ENCODE measurements at regions not wholly inside any gene's neighbourhood (a gene's known extent, or its start where the extent isn't known, plus 50 kb on each side); places are given as distances from the start of the nearest gene placed in this dataset.

DNA sequence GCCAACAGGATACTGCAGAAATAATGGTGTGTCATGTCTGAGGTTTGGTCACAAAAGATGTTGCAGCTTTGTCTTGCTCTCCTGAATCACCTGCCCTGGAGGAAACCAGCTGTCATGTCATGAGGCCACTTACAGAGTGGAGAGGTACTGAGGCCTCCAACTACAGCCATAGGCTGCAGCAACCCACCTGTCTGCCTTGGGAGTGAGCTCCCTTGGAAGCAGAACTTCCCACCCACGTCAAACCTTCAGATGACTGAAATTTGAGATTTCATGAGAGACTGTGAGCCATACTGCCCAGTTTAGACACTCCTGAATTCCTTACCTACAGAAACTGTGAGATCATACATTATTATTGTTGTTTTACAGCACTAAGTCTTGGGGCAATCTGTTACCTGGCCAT is 475.9 kb downstream of the HS3ST3B1 start:
- DNase-seq (ENCODE audit: low read depth in 3 of 3, low spot score in 1 of 3): no peak

- no peak for DNase-seq (ENCODE audit: low read depth in 3 of 3, low spot score in 1 of 3)
These were observed 475.0 kb downstream of the HS3ST3B1 start for GRCh38 chr17:14775731-14776492.

DNA sequence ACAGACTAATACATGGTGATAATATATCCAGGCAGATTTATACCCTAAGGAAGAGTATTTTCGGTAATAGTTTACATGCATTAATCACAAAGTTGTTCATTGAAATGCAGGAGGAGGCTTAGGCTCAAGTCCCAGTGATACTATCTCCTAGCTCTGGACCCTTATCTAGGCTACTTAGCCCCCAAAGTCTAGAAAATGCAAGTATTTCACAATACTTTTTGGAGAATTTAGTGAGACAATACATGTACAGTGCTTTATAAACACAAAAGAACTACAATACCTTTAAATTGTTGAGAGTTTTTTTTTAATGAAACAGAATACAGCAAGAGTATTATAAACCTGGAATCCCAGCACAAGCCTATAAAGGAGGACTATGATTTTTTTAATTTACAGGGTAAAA is 473.9 kb downstream of the HS3ST3B1 start:
- no peak for DNase-seq (ENCODE audit: low read depth in 3 of 3, low spot score in 1 of 3)

DNA sequence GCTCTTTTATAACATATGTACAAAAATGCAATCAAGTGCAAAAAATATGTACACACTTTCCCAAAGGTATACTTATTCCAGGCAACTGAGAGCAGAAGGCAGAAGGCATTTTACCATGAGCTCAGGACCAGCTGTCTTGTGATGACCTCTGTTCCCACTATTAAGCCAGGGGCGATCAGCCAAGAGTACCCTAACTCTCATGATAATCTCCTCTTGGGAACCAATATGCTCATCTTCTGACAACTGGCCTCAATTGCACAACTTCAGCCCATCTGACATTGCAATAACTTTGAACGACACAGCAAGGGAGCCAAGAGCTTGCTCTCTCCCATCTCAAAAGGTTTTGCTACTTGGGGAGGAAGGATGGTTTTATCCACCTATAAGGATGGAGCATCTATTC is 471.9 kb downstream of the HS3ST3B1 start:
- DNase-seq (ENCODE audit: low read depth in 3 of 3, low spot score in 1 of 3): no peak

DNA sequence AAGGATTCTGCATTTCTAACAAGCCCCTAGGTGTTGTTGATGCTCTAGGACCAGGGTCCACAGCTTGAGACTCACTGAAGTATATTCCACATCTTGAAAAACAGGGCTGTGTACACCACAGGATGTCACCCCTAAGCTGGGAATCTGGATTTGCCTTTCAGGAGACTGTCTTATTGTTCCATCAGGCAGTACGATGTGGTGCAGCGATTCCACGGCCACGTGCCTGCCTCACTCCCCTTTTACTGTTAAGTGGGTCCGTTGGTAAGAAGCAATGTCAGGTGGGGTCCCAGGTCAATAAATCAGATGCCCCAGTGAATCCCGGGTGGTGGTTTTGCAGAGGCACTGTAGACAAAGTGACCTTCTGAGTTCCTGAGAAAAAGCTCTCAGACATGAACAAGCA is 470.7 kb downstream of the HS3ST3B1 start:
- DNase-seq (ENCODE audit: low read depth in 3 of 3, low spot score in 1 of 3): no peak

DNA sequence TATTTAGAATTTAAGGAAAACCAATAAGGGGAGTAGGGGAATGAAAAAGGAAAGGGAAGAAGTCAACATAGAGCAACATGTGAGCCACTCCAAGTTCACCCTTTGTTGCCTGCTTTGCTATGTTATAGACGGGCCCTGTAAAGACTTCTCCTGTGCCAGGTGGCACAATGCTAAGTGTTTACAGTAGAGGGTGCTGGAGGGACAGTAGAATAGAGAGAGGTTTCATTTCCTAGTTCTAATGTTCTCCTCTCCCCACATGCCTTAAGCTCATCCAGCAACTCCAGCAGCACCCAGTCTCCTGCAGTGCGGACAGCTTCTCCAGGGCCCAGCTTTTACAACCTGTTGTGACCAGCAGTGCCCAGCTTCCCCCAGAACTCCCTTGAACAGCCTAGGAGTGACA is 468.0 kb downstream of the HS3ST3B1 start:
- DNase-seq (ENCODE audit: low read depth in 3 of 3, low spot score in 1 of 3): no peak

- DNase-seq (ENCODE audit: low read depth in 3 of 3, low spot score in 1 of 3): no peak
These were observed 462.0 kb downstream of the HS3ST3B1 start for GRCh38 chr17:14762736-14763479.

DNA sequence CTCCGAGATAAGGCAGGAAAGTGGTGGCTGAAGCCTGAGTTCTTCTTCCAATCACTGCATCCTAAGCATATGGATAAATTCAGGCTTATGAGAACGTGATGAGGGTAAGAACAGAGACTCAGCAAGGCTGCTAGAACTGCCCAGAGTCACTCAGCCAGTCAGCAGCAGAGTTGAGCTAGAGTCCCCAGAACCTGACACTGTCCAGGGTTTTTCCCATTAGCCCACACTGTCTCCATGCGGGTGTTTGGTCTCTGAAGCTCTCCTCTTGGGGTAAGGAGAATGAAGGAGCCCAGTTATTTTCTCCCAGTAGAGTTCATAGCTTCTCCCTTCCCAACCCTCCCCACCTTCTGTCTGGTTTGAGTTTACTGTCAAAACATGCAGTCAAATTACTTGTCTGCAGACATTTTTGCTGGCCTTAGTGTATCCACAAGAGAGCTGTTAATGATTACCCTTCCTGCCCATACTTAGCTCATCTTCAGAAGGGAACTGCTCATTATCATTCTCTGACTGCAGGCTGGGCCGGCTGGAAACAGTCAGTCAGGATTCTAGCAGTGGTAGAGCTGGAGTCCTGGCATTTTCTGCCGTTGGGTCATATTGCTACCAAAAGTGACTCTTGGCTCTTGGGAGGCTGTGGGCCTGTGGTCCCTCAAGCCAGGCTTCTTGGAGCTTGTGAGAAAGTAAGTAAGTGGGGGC is 460.0 kb downstream of the HS3ST3B1 start:
- no peak for DNase-seq (ENCODE audit: low read depth in 3 of 3, low spot score in 1 of 3)

GRCh38 chr17:14760212-14760611 is 459.3 kb downstream of the HS3ST3B1 start:
- no peak for DNase-seq (ENCODE audit: low read depth in 3 of 3, low spot score in 1 of 3)

DNA sequence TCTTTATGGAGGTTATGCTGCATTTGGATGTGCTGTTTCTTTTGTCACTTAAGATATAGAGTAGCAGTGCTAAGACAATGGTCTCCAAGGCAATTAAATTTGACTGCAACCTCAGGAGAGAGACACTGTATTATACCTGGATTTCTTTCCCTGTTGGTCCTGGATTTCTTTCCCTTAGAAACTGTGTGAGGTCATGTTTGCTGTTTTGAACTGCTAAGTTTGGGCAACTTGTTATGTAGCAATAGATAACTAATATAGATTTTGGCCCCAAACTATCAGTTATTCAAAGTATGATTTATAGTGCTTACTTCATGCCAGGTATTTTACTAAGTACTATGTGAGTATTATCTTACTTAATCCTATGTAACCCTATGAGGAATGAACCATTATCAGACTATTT is 458.4 kb downstream of the HS3ST3B1 start:
- no peak for DNase-seq (ENCODE audit: low read depth in 3 of 3, low spot score in 1 of 3)

DNA sequence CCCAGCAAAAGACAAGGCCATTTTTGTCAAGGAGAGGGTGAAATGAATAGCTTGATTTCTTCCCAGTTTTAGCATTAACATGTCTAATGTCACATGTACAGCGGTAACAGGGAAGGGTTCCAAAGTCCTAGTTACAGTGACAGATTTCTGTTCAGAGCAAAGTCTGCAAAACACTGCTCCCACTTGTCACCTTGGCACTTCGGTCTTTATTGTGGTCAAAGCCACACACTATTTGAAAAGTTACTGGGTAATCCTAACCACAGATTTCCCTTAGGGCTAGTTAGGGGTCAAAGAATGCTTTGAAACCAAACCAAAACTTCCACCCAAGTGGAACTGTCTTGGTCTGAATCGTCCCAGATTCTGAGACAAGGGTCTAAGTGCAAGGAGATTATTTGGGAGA is 455.6 kb downstream of the HS3ST3B1 start:
- no peak for DNase-seq (ENCODE audit: low read depth in 3 of 3, low spot score in 1 of 3)

- no peak for DNase-seq (ENCODE audit: low read depth in 3 of 3, low spot score in 1 of 3)
These were observed 454.1 kb downstream of the HS3ST3B1 start for GRCh38 chr17:14755002-14755401.

DNA sequence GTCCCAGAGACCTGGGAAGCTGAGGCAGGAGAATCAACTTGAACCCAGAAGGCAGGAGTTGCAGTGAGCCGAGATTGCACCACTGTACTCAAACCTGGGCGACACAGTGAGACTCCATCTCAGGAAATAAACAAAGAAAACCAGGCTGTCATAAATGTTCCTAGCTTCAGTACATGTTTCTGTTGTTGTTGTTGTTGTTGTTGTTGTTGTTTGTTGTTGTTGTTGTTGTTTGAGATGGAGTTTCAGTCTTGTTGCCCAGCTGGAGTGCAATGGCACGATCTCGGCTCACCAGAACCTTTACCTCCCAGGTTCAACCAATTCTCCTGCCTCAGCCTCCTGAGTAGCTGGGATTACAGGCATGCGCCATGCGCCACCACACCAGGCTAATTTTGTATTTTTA is 452.5 kb downstream of the HS3ST3B1 start:
- no peak for DNase-seq (ENCODE audit: low read depth in 3 of 3, low spot score in 1 of 3)

- no peak for DNase-seq (ENCODE audit: low read depth in 3 of 3, low spot score in 1 of 3)
These were observed 451.1 kb downstream of the HS3ST3B1 start for GRCh38 chr17:14752011-14752410.

DNA sequence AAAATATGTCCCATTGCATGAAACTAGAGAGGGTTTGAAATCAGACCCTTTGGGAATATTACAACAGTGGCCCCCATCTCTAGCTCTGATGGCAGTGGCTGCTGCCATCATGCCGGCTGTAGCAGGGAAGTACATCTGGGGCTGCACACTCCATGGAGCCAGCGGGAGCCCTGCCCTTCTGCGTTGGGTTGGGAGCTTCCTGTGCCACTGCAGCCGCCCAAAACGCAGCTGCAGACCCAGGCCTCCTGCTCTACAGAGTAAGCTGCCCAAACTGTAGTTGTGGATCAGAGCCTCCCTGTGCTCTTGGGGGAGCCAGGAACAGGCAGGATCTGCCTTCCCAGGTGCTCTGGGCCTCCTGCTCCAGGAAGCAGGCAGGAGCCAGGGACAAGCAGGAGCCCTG is 450.0 kb downstream of the HS3ST3B1 start:
- DNase-seq (ENCODE audit: low read depth in 3 of 3, low spot score in 1 of 3): no peak

DNA sequence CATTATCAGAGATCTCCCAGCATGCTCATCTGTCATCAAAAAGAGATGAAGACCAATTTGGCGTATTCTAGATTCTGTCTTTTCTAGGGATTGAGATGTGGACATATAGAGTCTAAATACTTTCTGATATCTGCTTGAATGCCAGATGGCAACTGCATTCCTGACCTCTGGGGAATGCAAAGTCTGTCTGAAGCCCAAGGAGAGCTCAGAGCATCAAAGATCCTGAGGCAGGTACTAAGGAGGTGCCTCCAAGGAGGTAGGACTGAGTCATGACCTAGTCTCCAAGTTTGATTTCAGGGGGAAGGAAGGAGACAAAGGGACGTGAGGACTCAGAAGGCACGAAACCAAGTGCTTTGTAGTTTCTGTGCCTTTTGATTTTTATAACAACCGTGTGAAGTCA is 448.4 kb downstream of the HS3ST3B1 start:
- no peak for DNase-seq (ENCODE audit: low read depth in 3 of 3, low spot score in 1 of 3)

DNA sequence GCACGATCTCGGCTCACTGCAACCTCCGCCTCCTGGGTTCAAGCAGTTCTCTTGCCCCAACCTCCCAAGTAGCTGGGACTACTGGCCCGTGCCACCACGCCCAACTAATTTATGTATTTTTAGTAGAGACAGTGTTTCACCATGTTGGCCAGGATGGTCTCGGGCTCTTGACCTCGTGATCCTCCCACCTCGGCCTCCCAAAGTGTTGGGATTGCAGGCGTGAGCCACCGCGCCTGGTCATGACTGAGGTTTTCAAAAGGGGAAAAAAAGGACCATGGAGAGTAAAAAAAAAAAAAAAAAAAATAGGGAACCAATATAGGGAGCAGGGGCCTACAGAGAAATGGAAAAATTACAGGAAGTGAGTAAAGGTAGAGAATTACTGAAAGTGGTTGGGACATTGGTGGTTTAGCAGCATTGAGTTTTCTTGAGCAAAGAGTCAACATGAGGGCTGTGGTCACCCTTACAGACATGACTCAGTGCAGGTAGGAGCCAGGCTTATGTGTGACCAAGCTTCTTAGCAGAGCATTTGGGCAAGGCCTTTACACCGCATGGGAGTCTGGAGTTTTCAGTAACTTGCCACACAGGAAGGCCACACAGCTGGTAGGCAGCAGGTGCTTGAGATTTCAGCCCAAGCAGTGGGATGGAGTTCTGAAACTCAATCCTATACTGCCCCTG is 447.3 kb downstream of the HS3ST3B1 start:
- no peak for DNase-seq (ENCODE audit: low read depth in 3 of 3, low spot score in 1 of 3)

DNA sequence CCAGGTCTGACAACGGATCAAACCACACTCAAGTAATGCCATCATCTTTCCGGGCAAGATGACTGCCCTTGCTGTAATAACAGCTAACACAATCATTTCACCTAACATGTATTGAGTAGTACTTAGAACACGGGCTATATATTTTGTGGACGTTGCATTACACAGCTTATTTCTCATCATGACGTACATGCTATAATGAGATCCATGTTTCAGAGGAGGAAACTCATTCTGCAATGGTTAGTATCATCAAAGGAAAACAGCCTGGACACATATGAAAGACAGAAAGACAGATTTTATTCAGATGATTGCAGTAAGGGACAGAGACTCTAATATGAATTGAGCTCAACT is 446.7 kb downstream of the HS3ST3B1 start:
- DNase-seq (ENCODE audit: low read depth in 3 of 3, low spot score in 1 of 3): no peak

DNA sequence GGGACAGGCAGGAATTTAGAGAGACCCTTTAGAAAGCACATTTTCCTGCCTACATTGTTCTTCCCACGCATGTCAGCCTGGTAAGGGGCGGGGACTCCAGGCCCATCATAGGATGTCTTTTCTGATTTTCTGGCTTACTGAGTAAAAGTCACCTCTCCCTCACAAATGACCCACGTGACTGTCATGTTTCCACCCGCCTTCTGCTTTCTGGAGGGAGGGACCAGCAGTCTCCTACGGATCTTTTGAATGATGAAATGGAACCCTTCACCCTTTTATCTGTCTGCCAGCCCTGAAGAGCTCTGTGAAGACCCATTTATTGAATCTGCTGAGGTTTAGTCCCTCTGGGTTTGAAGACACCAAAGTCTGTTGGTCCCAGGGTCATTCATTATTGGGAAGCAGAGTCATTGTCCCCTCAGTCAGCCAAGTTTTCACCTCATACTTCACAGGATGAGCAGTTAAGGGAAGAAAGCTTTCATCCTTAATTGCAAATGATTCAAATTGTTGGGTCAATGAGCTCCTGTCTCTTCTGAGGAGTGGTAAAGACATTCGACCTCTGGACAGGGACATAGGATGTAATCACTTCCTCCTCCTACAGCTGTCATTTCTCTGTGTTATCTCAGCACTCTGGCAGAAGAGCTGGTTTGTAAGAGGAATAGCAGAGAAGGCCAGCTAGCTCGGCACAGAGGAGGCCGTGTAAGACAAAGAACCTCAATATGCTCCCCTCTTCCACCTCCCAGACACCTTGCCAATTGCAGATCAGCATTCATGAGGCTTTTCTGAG is 446.1 kb downstream of the HS3ST3B1 start:
- no peak for DNase-seq (ENCODE audit: low read depth in 3 of 3, low spot score in 1 of 3)

GRCh38 chr17:14745541-14745940 is 444.7 kb downstream of the HS3ST3B1 start:
- no peak for DNase-seq (ENCODE audit: low read depth in 3 of 3, low spot score in 1 of 3)
